Right lobe of liver (tissue), 6 donors: ENCODE measurements at regions not wholly inside any gene's neighbourhood (a gene's known extent, or its start where the extent isn't known, plus 50 kb on each side); places are given as distances from the start of the nearest gene placed in this dataset.
A peak's percentile ranks its signal among the peaks of the same experiment; 100 is the strongest.

Source experiments
- ATAC-seq, 4 donors: fragments of 200-7000 bp; cut with Tn5 transposase; one replicate each; pipeline ENCODE4 v1.9.1; 2020; ENCODE audit warnings: mild to moderate bottlenecking in 4 of 4, moderate library complexity in 4 of 4
- DNase-seq, 3 donors: peaks; one replicate each; pipeline ENCODE4 v3.0.0-alpha.2; 2020
- H3K27ac ChIP-seq, 3 donors: fragments of 200-600 bp; one replicate each; pipeline ENCODE4 v1.8.0; 2022
- H3K27me3 ChIP-seq, 2 donors: fragments of 200-600 bp; one replicate each; pipeline ENCODE4 v1.8.0; 2022
- H3K36me3 ChIP-seq, 4 donors: fragments of 200-600 bp; sonication (generic) in 1 of 4; one replicate each; pipeline versions ENCODE4 v1.5.1 to v1.8.0; 2017 to 2022; ENCODE audit warnings: control low read depth in 1 of 4
- H3K4me1 ChIP-seq, 4 donors: fragments of 200-600 bp; sonication (generic) in 1 of 4; one replicate each; pipeline versions ENCODE4 v1.5.1 to v1.8.0; 2017 to 2022; ENCODE audit warnings: control low read depth in 1 of 4
- H3K4me3 ChIP-seq, 3 donors: fragments of 200-600 bp; one replicate each; pipeline ENCODE4 v1.8.0; 2022
- H3K9me3 ChIP-seq, 4 donors: fragments of 200-600 bp; sonication (generic) in 1 of 4; one replicate each; pipeline versions ENCODE4 v1.5.1 to v1.8.0; 2017 to 2022; ENCODE audit warnings: control low read depth in 1 of 4
- POLR2A ChIP-seq: fragments of 450-650 bp; IDR thresholded peaks from one replicate; pipeline ENCODE4 v1.6.1; 2017; ENCODE audit warnings: antibody characterized with exemption, mild to moderate bottlenecking
- WGBS: methylation state at CpG from one replicate; pipeline ENCODE4 v1.1.6; 2018; ENCODE audit warnings: low coverage, low lambda C conversion rate; ENCODE audit not compliant: insufficient coverage; ENCODE audit errors: missing lambda C conversion rate; 5-methylcytosine and 5-hydroxymethylcytosine counted together
- intact Hi-C, 2 donors: fragments of 100-400 bp; cut with DNase I; formaldehyde crosslinking; loops; one replicate each; pipeline versions ENCODE4 v1.11.2 to v1.14.1; 2022
- TF ChIP-seq, protein P1 (sequence below), 4 donors: fragments of 200-600 bp in 3 of 4; fragments of 450-650 bp in 1 of 4; IDR thresholded peaks; one replicate each; pipeline versions ENCODE4 v1.5.1 to v1.8.0; 2016 to 2022; ENCODE audit warnings: antibody characterized with exemption in 4 of 4, mild to moderate bottlenecking in 2 of 4
- donor health status: DM: no; HTN: yes; CAD: no.
- donor health status: DM: no; HTN: no; CAD: no.
- donor health status: DM: no; HTN: no; CAD: no.
- donor health status: DM: no; HTN: yes; CAD: no.
- donor health status: DM: no; HTN: yes; CAD: no.

- Histone ChIP-seq H3K4me3 (no peak overlapping the region), H3K27me3 (no peaks in the 10 kb centered on the region), H3K9me3 (no peaks in the 10 kb centered on the region), H3K36me3 (no peaks in the 10 kb centered on the region), H3K27ac (no peak overlapping the region), H3K4me1 (peaks cover 0 to 7% (median 0%) of the 10 kb centered on the region in 4 donors)
- TF ChIP-seq, protein P1, sequence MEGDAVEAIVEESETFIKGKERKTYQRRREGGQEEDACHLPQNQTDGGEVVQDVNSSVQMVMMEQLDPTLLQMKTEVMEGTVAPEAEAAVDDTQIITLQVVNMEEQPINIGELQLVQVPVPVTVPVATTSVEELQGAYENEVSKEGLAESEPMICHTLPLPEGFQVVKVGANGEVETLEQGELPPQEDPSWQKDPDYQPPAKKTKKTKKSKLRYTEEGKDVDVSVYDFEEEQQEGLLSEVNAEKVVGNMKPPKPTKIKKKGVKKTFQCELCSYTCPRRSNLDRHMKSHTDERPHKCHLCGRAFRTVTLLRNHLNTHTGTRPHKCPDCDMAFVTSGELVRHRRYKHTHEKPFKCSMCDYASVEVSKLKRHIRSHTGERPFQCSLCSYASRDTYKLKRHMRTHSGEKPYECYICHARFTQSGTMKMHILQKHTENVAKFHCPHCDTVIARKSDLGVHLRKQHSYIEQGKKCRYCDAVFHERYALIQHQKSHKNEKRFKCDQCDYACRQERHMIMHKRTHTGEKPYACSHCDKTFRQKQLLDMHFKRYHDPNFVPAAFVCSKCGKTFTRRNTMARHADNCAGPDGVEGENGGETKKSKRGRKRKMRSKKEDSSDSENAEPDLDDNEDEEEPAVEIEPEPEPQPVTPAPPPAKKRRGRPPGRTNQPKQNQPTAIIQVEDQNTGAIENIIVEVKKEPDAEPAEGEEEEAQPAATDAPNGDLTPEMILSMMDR (IDR thresholded peaks at IDR 0.05) = no peak
- no peak for TF ChIP-seq POLR2A
- peak in 3 of 4 donors; percentile 24 to 47 (median 30) for ATAC-seq
- DNase-seq = no peak
- intact Hi-C loops = no loop called here
- 13% methylated on average over 1 of the region's 2 CpGs for WGBS
These were observed 263.0 kb upstream of the NRIP1 start for GRCh38 chr21:15327637-15328265.

DNA sequence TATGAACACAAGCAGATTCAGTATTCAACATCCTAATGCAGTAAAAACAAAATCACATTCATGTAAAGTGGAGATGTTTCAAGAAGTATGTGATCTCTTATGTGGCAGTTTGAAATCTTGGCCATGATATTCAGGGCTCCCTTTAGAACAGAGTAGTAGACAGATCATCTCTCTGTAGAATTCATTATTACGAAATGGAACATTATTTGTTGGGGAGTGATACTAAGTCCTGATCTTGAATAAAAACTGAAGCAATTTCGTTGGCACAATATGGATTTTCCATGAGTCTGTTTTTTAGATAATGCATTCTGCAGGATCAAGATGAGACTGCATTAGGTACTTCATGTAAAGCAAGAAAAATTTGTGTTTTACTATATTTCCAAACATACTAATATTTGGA, 264.4 kb upstream of the NRIP1 start:
- ATAC-seq = no peak

GRCh38 chr21:15330872-15331271, 266.1 kb upstream of the NRIP1 start:
- Histone ChIP-seq H3K27ac (no peak overlapping the region), H3K4me3 (no peak overlapping the region), H3K9me3 (no peaks in the 10 kb centered on the region), H3K27me3 (no peaks in the 10 kb centered on the region), H3K36me3 (no peaks in the 10 kb centered on the region), H3K4me1 (no peaks in the 10 kb centered on the region)
- intact Hi-C loops = no loop called here
- DNase-seq (no peak), ATAC-seq (no peak)
- no peak for TF ChIP-seq POLR2A
- TF ChIP-seq, protein P1 (IDR thresholded peaks at IDR 0.05) = no peak

More for the DNA sequence above, 264.4 kb upstream of the NRIP1 start:
- H3K4me3 ChIP-seq = no peak overlapping the region
- no peak for TF ChIP-seq POLR2A
- TF ChIP-seq, protein P1 (IDR thresholded peaks at IDR 0.05) = no peak
- H3K36me3 ChIP-seq = no peaks in the 10 kb centered on the region
- no peaks in the 10 kb centered on the region for H3K27me3 ChIP-seq
- no peaks in the 10 kb centered on the region for H3K9me3 ChIP-seq
- no peak overlapping the region for H3K27ac ChIP-seq
- 60% methylated on average over 2 of the region's 2 CpGs for WGBS
- no peak for DNase-seq
- peaks cover 0 to 3% (median 0%) of the 10 kb centered on the region in 4 donors for H3K4me1 ChIP-seq
- intact Hi-C loops = no loop called here

GRCh38 chr21:15332572-15332971, 267.8 kb upstream of the NRIP1 start:
- ATAC-seq = no peak
- 95% methylated on average over 1 of the region's 1 CpG for WGBS
- Histone ChIP-seq H3K27me3 (no peaks in the 10 kb centered on the region), H3K27ac (no peak overlapping the region), H3K9me3 (no peaks in the 10 kb centered on the region), H3K4me1 (no peaks in the 10 kb centered on the region), H3K36me3 (no peaks in the 10 kb centered on the region), H3K4me3 (no peak overlapping the region)
- DNase-seq = no peak
- intact Hi-C loops = no loop called here
- TF ChIP-seq POLR2A = no peak
- TF ChIP-seq, protein P1 (IDR thresholded peaks at IDR 0.05) = no peak
